A549 (cell line): ENCODE measurements at regions not wholly inside any gene's neighbourhood (a gene's known extent, or its start where the extent isn't known, plus 50 kb on each side); places are given as distances from the start of the nearest gene placed in this dataset.

Source experiments
- CTCF ChIP-seq: fragments of >200 bp; sonication (Bioruptor Twin); formaldehyde crosslinking; IDR thresholded peaks from 3 replicates; pipeline ENCODE4 v1.5.1; 2016
- HDAC2 ChIP-seq: fragments of 200-600 bp; sonication (generic); IDR thresholded peaks from 2 replicates; pipeline ENCODE4 v1.6.1; 2016
- HOXA7 ChIP-seq: fragments of 250-450 bp; sonication (Bioruptor Pico); IDR thresholded peaks from 2 replicates; pipeline ENCODE4 v1.5.0; 2020; ENCODE audit warnings: mild to moderate bottlenecking, moderate library complexity
- PBX3 ChIP-seq: IDR thresholded peaks from 2 replicates; pipeline ENCODE4 v1.6.1; 2012
- RAD21 ChIP-seq, 2 experiments: fragments of >200 bp in 1 of 2; sonication (Bioruptor Twin) in 1 of 2; formaldehyde crosslinking in 1 of 2; IDR thresholded peaks in 1 of 2; conservative IDR thresholded peaks in 1 of 2; 2 replicates in 1 of 2; 3 replicates in 1 of 2; pipeline ENCODE4 v1.6.1; 2012 to 2018; ENCODE audit warnings: inconsistent platforms in 1 of 2
- RFX5 ChIP-seq: fragments of 450-650 bp; IDR thresholded peaks from 2 replicates; pipeline ENCODE4 v1.7.1; 2014; ENCODE audit warnings: antibody characterized with exemption, mild to moderate bottlenecking, moderate library complexity
- ZC3H11A ChIP-seq: fragments of 450-650 bp; IDR thresholded peaks from 2 replicates; pipeline ENCODE4 v1.6.1; 2014; ENCODE audit warnings: antibody characterized with exemption, mild to moderate bottlenecking
- TF ChIP-seq, protein P1 (sequence below): IDR thresholded peaks from 2 replicates; pipeline ENCODE4 v1.6.1; 2012; ENCODE audit warnings: low read depth, borderline replicate concordance
- TF ChIP-seq, protein P2 (sequence below): fragments of 450-650 bp; IDR thresholded peaks from 2 replicates; pipeline ENCODE4 v1.6.1; 2014; ENCODE audit warnings: antibody characterized with exemption

GRCh38 chr9:30771760-30772159 lies 1612.7 kb upstream of the ACO1 start:
- TF ChIP-seq PBX3 (no peak), HOXA7 (CRISPR knock-in tag) (no peak), HDAC2 (no peak), CTCF (no peak), ZC3H11A (no peak), RAD21 (conservative IDR thresholded peaks at IDR 0.05 in 1 of 2, IDR thresholded peaks at IDR 0.05 in 1 of 2) (no peak), RFX5 (no peak)
- TF ChIP-seq, protein P1, sequence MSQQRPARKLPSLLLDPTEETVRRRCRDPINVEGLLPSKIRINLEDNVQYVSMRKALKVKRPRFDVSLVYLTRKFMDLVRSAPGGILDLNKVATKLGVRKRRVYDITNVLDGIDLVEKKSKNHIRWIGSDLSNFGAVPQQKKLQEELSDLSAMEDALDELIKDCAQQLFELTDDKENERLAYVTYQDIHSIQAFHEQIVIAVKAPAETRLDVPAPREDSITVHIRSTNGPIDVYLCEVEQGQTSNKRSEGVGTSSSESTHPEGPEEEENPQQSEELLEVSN: no peak
- TF ChIP-seq, protein P2, sequence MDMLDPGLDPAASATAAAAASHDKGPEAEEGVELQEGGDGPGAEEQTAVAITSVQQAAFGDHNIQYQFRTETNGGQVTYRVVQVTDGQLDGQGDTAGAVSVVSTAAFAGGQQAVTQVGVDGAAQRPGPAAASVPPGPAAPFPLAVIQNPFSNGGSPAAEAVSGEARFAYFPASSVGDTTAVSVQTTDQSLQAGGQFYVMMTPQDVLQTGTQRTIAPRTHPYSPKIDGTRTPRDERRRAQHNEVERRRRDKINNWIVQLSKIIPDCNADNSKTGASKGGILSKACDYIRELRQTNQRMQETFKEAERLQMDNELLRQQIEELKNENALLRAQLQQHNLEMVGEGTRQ: no peak
